ENCODE measurements at regions not wholly inside any gene's neighbourhood (a gene's known extent, or its start where the extent isn't known, plus 50 kb on each side); places are given as distances from the start of the nearest gene placed in this dataset.
"Not testable (repeated sequence)": the region's sequence is repeated elsewhere in the genome, so short reads cannot be mapped to it uniquely, and the experiment has no call there.

- ChIA-PET CTCF (no interaction called here), POLR2A (no interaction called here)
- no peak overlapping the region for H3K4me3 ChIP-seq (ENCODE audit: low read depth, low read length)
- H3K27me3 ChIP-seq (ENCODE audit: control insufficient read depth, insufficient read depth, low read length): no peaks in the 10 kb centered on the region
- no peaks in the 10 kb centered on the region for H3K36me3 ChIP-seq (ENCODE audit: control insufficient read depth, insufficient read depth, low read length)
- DNase-seq (ENCODE audit: low read depth): no peak
- TF ChIP-seq CTCF (IDR thresholded peaks at IDR 0.05; ENCODE audit: insufficient read depth, low read depth, low read length): no peak
Observed at GRCh38 chr12:116448165-116448739, 110.9 kb upstream of the MAP1LC3B2 start.

GRCh38 chr12:116450406-116450910 lies 108.7 kb upstream of the MAP1LC3B2 start:
- POLR2A ChIA-PET: no interaction called here
- CTCF ChIA-PET: interaction anchor here (0.7 to 0.9 kb wide), 2 partner anchors 76 to 156 kb away, joined by 3 read pairs; no protein-coding TSS in a partner anchor

GRCh38 chr12:116452975-116453374 lies 106.2 kb upstream of the MAP1LC3B2 start:
- H3K36me3 ChIP-seq (ENCODE audit: control insufficient read depth, insufficient read depth, low read length); H3K4me3 ChIP-seq (ENCODE audit: low read depth, low read length); DNase-seq (ENCODE audit: low read depth); H3K27me3 ChIP-seq (ENCODE audit: control insufficient read depth, insufficient read depth, low read length): not testable (repeated sequence)
- POLR2A ChIA-PET: interaction anchor here (0.9 kb wide), 1 partner anchor 19 kb away, joined by 5 read pairs; no protein-coding TSS in a partner anchor
- CTCF ChIA-PET: interaction anchor here (1.1 to 1.2 kb wide), 2 partner anchors 12 to 33 kb away, joined by 3 read pairs; no protein-coding TSS in a partner anchor

More at GRCh38 chr12:116450406-116450910, 108.7 kb upstream of the MAP1LC3B2 start:
- Histone ChIP-seq H3K27me3 (ENCODE audit: control insufficient read depth, insufficient read depth, low read length) (no peaks in the 10 kb centered on the region), H3K36me3 (ENCODE audit: control insufficient read depth, insufficient read depth, low read length) (no peaks in the 10 kb centered on the region), H3K4me3 (ENCODE audit: low read depth, low read length) (no peak overlapping the region)
- DNase-seq (ENCODE audit: low read depth): no peak
- TF ChIP-seq CTCF (IDR thresholded peaks at IDR 0.05; ENCODE audit: insufficient read depth, low read depth, low read length): no peak

GRCh38 chr12:116453631-116454030 lies 105.5 kb upstream of the MAP1LC3B2 start:
- ChIA-PET POLR2A (no interaction called here), CTCF (interaction anchor here (1.2 kb wide), 1 partner anchor 11 kb away, joined by 3 read pairs; no protein-coding TSS in a partner anchor)
- Histone ChIP-seq H3K4me3 (ENCODE audit: low read depth, low read length) (no peak overlapping the region), H3K27me3 (ENCODE audit: control insufficient read depth, insufficient read depth, low read length) (no peaks in the 10 kb centered on the region), H3K36me3 (ENCODE audit: control insufficient read depth, insufficient read depth, low read length) (no peaks in the 10 kb centered on the region)
- TF ChIP-seq CTCF (IDR thresholded peaks at IDR 0.05; ENCODE audit: insufficient read depth, low read depth, low read length): no peak
- no peak for DNase-seq (ENCODE audit: low read depth)

- CTCF ChIA-PET: no interaction called here
- DNase-seq (ENCODE audit: low read depth): no peak
- H3K27me3 ChIP-seq (ENCODE audit: control insufficient read depth, insufficient read depth, low read length): no peaks in the 10 kb centered on the region
- TF ChIP-seq CTCF (IDR thresholded peaks at IDR 0.05; ENCODE audit: insufficient read depth, low read depth, low read length): no peak
- no peaks in the 10 kb centered on the region for H3K36me3 ChIP-seq (ENCODE audit: control insufficient read depth, insufficient read depth, low read length)
- POLR2A ChIA-PET: no interaction called here
- no peak overlapping the region for H3K4me3 ChIP-seq (ENCODE audit: low read depth, low read length)
Observed at GRCh38 chr12:116454076-116454475, 105.1 kb upstream of the MAP1LC3B2 start.
